ENCODE measurements at regions not wholly inside any gene's neighbourhood (a gene's known extent, or its start where the extent isn't known, plus 50 kb on each side); places are given as distances from the start of the nearest gene placed in this dataset.

- peaks cover 0 to 4% (median 0%) of the 10 kb centered on the region in 3 donors for H3K4me1 ChIP-seq
- no peak overlapping the region for H3K27ac ChIP-seq
- no peak for DNase-seq
- intact Hi-C loops (cut with DNase I) = no loop called here
- WGBS, 2 donors = 39 to 57% methylated on average over 2 of the region's 2 CpGs
- ATAC-seq = no peak
- no peak overlapping the region for H3K4me3 ChIP-seq
- no peak for TF ChIP-seq CTCF (IDR thresholded peaks at IDR 0.05)
- no peaks in the 10 kb centered on the region for H3K9me3 ChIP-seq
- no peaks in the 10 kb centered on the region for H3K36me3 ChIP-seq
- FAIRE-seq = no peak
- no peaks in the 10 kb centered on the region for H3K27me3 ChIP-seq
Observed at GRCh38 chr15:98400120-98400519, 248.2 kb upstream of the IGF1R start.

GRCh38 chr15:98401029-98401428 is 247.3 kb upstream of the IGF1R start:
- Histone ChIP-seq H3K27me3 (no peaks in the 10 kb centered on the region), H3K4me3 (no peak overlapping the region), H3K9me3 (no peaks in the 10 kb centered on the region), H3K27ac (no peak overlapping the region), H3K4me1 (peaks cover 0 to 4% (median 0%) of the 10 kb centered on the region in 3 donors), H3K36me3 (no peaks in the 10 kb centered on the region)
- 43 to 51% methylated on average over 3 of the region's 3 CpGs for WGBS, 2 donors
- no peak for TF ChIP-seq CTCF (IDR thresholded peaks at IDR 0.05)
- FAIRE-seq (no peak), ATAC-seq (peak in 2 of 4 donors; percentile 54 to 56), DNase-seq (no peak)
- intact Hi-C loops (cut with DNase I) = no loop called here

GRCh38 chr15:98402486-98402885 is 245.9 kb upstream of the IGF1R start:
- Histone ChIP-seq H3K27me3 (no peaks in the 10 kb centered on the region), H3K9me3 (no peaks in the 10 kb centered on the region), H3K27ac (no peak overlapping the region), H3K36me3 (no peaks in the 10 kb centered on the region), H3K4me1 (no peaks in the 10 kb centered on the region), H3K4me3 (no peak overlapping the region)
- intact Hi-C loops (cut with DNase I) = no loop called here
- FAIRE-seq = no peak
- no peak for TF ChIP-seq CTCF (IDR thresholded peaks at IDR 0.05)
- WGBS, 2 donors = 76 to 84% methylated on average over 3 of the region's 3 CpGs
- DNase-seq = no peak
- ATAC-seq = no peak

- Histone ChIP-seq H3K4me1 (no peaks in the 10 kb centered on the region), H3K4me3 (no peak overlapping the region), H3K36me3 (no peaks in the 10 kb centered on the region), H3K27ac (no peak overlapping the region), H3K27me3 (no peaks in the 10 kb centered on the region), H3K9me3 (no peaks in the 10 kb centered on the region)
- DNase-seq = no peak
- WGBS, 2 donors = 81 to 83% methylated on average over 5 of the region's 5 CpGs
- ATAC-seq = no peak
- TF ChIP-seq CTCF (IDR thresholded peaks at IDR 0.05) = no peak
- FAIRE-seq = no peak
- intact Hi-C loops (cut with DNase I) = no loop called here
Observed at GRCh38 chr15:98403169-98403568, 245.2 kb upstream of the IGF1R start.

- H3K27ac ChIP-seq = no peak overlapping the region
- H3K4me3 ChIP-seq = no peak overlapping the region
- no peak for DNase-seq
- H3K4me1 ChIP-seq = no peaks in the 10 kb centered on the region
- no peak for TF ChIP-seq CTCF (IDR thresholded peaks at IDR 0.05)
- intact Hi-C loops (cut with DNase I) = no loop called here
- no peak for FAIRE-seq
- H3K27me3 ChIP-seq = no peaks in the 10 kb centered on the region
- no peaks in the 10 kb centered on the region for H3K9me3 ChIP-seq
- 83 to 88% methylated on average over 13 of the region's 13 CpGs for WGBS, 2 donors
- H3K36me3 ChIP-seq = no peaks in the 10 kb centered on the region
- ATAC-seq = no peak
Observed at GRCh38 chr15:98403569-98403968, 244.8 kb upstream of the IGF1R start.
